Endothelial cell of hepatic sinusoid (primary cell): ENCODE measurements at regions not wholly inside any gene's neighbourhood (a gene's known extent, or its start where the extent isn't known, plus 50 kb on each side); places are given as distances from the start of the nearest gene placed in this dataset.

Source experiments
- in situ Hi-C: cut with HindIII; loops from 2 replicates; pipeline ENCODE4 v1.10.0; 2017; ENCODE audit warnings: low sequenced_read_pairs

DNA sequence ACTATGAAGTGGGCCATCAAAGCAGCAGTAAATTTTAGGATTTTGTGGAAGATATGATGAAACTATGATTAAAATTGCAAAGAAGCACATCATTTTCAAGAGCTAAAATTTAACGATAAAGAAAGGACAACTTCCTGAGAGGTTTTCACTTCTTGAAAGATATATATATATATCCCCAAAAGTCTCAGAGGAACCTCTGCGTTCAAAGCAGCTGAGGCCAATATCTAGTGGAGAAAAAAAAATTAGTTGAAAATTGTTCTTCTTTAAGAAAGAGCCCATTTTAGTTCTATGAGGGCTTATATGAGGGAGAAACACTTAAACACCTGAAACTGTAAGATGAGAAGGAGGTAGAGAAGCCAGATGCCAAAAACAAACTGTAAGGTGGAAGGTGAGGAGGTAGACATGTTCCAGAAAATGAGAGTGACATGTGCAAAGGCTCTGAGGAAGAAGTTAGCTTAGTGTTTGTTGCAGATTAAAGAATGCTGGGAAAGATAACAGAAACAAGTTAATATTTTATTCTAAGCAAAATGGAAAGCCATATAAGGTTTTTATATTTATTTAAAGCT is 72.9 kb upstream of the VRK2 start:
- in situ Hi-C loops, result no loop called here

DNA sequence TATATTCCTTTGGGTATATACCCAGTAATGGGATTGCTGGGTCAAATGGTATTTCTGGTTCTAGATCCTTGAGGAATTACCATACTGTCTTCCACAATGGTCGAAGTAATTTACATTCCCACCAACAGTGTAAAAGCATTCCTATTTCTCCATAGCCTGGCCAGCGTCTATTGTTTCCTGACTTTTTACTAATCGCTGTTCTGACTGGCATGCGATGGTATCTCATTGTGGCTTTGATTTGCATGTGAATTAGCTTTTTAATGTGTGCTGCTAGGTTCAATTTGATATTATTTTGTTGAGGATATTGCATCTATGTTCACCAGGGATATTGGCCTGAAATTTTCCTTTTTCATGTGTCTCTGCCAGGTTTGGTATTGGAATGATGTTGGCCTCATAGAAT is 67.4 kb upstream of the VRK2 start:
- in situ Hi-C loops, result no loop called here

DNA sequence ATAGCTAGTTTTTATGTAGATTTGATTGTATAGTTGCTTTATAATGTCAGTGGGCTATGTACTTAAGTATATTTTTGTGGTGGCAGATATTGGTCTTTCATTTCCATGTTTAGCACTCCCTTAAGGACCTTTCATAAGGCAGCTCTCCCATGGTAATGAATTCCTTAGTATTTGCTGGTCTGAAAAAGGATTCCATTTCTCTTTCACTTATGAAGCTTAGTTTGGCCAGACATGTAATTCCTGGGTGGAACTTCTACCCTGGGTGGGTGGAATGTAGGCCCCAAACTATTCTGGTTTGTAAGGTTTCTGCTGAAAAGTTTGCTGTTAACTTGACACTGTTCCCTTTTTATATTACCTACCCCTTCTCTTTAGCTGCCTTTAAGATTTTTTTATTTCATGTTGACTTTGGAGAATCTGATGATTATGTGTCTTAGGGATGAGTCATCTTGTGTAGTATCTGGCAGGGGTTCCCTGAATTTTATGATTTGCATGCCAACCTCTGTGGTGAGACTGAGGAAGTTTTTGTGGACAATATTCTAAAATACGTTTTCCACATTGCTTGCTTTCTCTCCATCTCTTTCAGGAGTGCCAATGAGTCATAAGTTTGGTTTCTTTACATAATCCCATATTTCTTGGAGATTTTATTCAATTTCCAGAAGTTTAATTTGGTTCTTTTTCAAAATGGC is 65.4 kb upstream of the VRK2 start:
- in situ Hi-C loops, result no loop called here

DNA sequence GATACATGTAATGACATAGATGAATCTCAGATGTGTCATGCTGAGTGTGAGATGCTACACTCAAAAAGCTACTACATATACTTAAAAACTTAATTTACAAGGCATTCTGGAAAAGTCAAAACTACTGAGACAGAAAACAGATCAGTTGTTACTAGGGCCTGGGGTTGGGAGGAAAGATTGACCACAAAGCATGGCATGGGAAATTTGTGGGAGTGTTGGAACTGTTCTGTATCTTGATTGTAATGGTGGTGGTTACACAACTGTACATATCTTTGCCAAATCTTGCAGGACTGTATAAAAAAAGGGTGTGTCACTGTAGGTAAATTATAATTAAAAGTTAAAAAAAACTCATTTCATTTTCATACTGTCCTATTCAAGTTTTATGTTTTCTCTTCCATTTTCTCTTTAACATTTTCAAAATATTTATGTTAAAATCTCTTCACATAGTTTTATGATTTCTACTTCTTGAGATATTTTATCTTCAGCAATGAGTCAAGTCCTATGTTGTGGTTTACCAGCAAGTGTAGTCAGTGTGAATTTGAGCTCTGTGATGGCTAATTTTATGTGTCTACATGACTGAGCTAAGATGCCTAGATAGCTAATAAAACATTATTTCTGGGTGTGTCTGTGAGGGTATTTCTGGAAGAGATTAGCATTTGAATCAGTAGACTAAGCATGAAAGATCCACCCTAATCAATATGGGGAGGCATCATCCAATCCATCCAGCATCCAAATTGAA is 58.6 kb upstream of the VRK2 start:
- in situ Hi-C loops, result no loop called here

DNA sequence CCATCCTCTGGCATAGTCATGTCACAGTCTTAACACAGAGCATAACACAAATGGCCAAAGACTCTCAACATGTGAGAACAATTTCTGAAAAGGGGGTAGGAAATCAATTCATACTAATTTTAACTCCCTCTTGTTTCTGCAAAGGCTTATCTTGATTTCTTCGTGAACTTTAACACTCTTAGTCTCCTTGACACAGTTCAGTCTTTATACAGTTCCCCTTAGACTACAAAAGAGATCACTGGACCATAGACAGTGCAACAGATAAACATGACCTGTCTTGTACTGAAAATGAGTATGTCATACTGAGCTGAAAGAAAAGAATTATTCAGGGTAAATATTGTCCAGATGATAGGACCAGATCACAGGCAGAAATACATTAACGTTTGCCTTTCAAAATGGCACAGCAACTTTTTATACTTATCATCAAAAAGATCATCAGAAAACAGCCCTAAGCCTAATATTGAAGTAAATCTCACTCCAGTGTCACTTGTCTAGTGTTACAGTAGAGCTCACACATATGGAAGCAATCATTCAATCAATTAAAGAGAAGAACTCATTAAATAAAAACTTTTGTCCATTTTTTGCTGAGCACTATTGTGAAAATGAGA is 56.4 kb upstream of the VRK2 start:
- in situ Hi-C loops, result no loop called here
